Activated CD8-positive, alpha-beta memory T cell treated with anti-CD3 and anti-CD28 coated beads, Interleukin-2, amount 50 U/mL, for 1 hour (primary cell): ENCODE measurements at regions not wholly inside any gene's neighbourhood (a gene's known extent, or its start where the extent isn't known, plus 50 kb on each side); places are given as distances from the start of the nearest gene placed in this dataset.
"Not testable (repeated sequence)": the region's sequence is repeated elsewhere in the genome, so short reads cannot be mapped to it uniquely, and the experiment has no call there.

ENCODE experiments used
- DNase-seq: peaks from one replicate; pipeline ENCODE4 v3.0.0-alpha.2; 2020; ENCODE audit errors: extremely low read depth

GRCh38 chr7:155227788-155228458 lies 69.8 kb upstream of the INSIG1 start:
- DNase-seq: no peak

- no peak for DNase-seq
Observed at GRCh38 chr7:155228459-155228845, 69.2 kb upstream of the INSIG1 start.

- no peak for DNase-seq
Observed at GRCh38 chr7:155228894-155229293, 68.8 kb upstream of the INSIG1 start.

GRCh38 chr7:155229548-155230168 lies 68.0 kb upstream of the INSIG1 start:
- no peak for DNase-seq

- DNase-seq: no peak
Observed at GRCh38 chr7:155230169-155230593, 67.5 kb upstream of the INSIG1 start.

- no peak for DNase-seq
Observed at GRCh38 chr7:155231241-155231800, 66.4 kb upstream of the INSIG1 start.

- no peak for DNase-seq
Observed at GRCh38 chr7:155231941-155232340, 65.7 kb upstream of the INSIG1 start.

- no peak for DNase-seq
Observed at GRCh38 chr7:155232911-155233310, 64.8 kb upstream of the INSIG1 start.

- DNase-seq: no peak
Observed at GRCh38 chr7:155233311-155234157, 64.1 kb upstream of the INSIG1 start.

GRCh38 chr7:155234158-155234492 lies 63.6 kb upstream of the INSIG1 start:
- DNase-seq: no peak

- DNase-seq: no peak
Observed at GRCh38 chr7:155234950-155235789, 62.5 kb upstream of the INSIG1 start.

GRCh38 chr7:155236386-155236785 lies 61.3 kb upstream of the INSIG1 start:
- no peak for DNase-seq

GRCh38 chr7:155237297-155237696 lies 60.4 kb upstream of the INSIG1 start:
- DNase-seq: no peak

- DNase-seq: no peak
Observed at GRCh38 chr7:155237730-155238129, 59.9 kb upstream of the INSIG1 start.

GRCh38 chr7:155239431-155240087 lies 58.1 kb upstream of the INSIG1 start:
- not testable (repeated sequence) for DNase-seq

GRCh38 chr7:155244675-155245074 lies 53.0 kb upstream of the INSIG1 start:
- DNase-seq: no peak

GRCh38 chr7:155247479-155248365 lies 50.0 kb upstream of the INSIG1 start:
- no peak for DNase-seq
